ENCODE measurements at regions not wholly inside any gene's neighbourhood (a gene's known extent, or its start where the extent isn't known, plus 50 kb on each side); places are given as distances from the start of the nearest gene placed in this dataset.

- no peak for TF ChIP-seq CTCF (IDR thresholded peaks at IDR 0.05; ENCODE audit: poor library complexity)
- no peak for TF ChIP-seq EZH2 (IDR thresholded peaks at IDR 0.05; ENCODE audit: borderline replicate concordance)
- no peak for TF ChIP-seq EZH2phosphoT487 (IDR thresholded peaks at IDR 0.05; ENCODE audit: low read depth, severe bottlenecking, unreplicated experiment)
Observed at GRCh38 chr13:82076496-82076895, 1735.6 kb upstream of the SPRY2 start.

All from hepatocyte (in vitro differentiated cells).